ENCODE measurements at regions not wholly inside any gene's neighbourhood (a gene's known extent, or its start where the extent isn't known, plus 50 kb on each side); places are given as distances from the start of the nearest gene placed in this dataset.

DNA sequence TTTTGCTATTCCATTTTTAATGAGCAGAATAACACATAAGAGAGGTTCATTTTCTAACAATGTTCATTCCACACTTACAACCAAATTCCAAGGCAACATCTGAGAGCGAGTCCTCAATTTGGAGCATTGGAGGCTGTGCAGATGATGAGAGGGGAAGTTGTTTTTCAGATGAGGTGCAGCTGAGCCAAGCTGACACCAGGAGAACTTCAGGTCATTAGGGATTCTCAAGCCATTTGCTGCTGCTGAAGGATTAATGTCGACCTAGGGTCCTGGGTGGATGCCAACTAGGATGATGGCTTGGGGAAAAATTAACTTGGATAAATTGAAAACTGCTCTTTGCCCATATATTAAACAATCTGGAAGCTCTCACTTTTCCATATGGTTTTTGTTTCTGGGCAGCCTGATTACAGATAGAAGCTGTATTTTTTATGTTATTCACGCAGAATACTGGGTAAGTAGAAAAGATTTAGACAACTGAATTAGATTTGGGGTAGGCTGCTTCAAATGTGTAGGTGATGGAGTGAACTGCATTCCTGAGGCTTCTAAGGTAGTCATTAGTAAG is 206.4 kb upstream of the SLC39A10 start:
- H3K27ac Mint-ChIP-seq, result peak overlapping the region in 1 of 7 donors; percentile 47
- H3K36me3 ChIP-seq (replicated peaks in 1 of 2; ENCODE audit: control insufficient read depth in 1 of 2, insufficient read depth in 2 of 2, low read length in 2 of 2), result no peaks in the 10 kb centered on the region
- H3K9ac ChIP-seq (ENCODE audit: insufficient read depth, low read length, poor library complexity, severe bottlenecking), result no peak overlapping the region
- no peak overlapping the region for H3K4me3 Mint-ChIP-seq
- H3K27me3 ChIP-seq (ENCODE audit: control insufficient read depth in 2 of 2, insufficient read depth in 2 of 2, low read length in 2 of 2), result no peaks in the 10 kb centered on the region
- H4K20me1 ChIP-seq (ENCODE audit: insufficient read depth, low read length), result no peaks in the 10 kb centered on the region
- peaks cover 4% of the 10 kb centered on the region for H3K4me1 Mint-ChIP-seq
- DNase-seq, result no peak
- H3K4me2 ChIP-seq (replicated peaks; ENCODE audit: extremely low read depth, low read length, poor library complexity, severe bottlenecking), result no peak overlapping the region
- no peaks in the 10 kb centered on the region for H3K79me2 ChIP-seq (ENCODE audit: insufficient read depth, low read length)
- no peaks in the 10 kb centered on the region for H3K36me3 Mint-ChIP-seq
- intact Hi-C loops (cut with micrococcal nuclease), result no loop called here
- no peak overlapping the region for H3K27ac ChIP-seq (ENCODE audit: low read depth in 1 of 2, low read length in 2 of 2)
- H3K27me3 Mint-ChIP-seq (ENCODE audit: low read depth in 3 of 3), result peaks cover 0 to 2% (median 0%) of the 10 kb centered on the region in 3 donors
- no peaks in the 10 kb centered on the region for H3K9me3 ChIP-seq (replicated peaks in 1 of 2; ENCODE audit: control insufficient read depth in 1 of 2, insufficient read depth in 1 of 2, low read length in 2 of 2)
- H3K9me3 Mint-ChIP-seq, result peaks cover 0 to 2% (median 0%) of the 10 kb centered on the region in 7 donors
- no peak overlapping the region for H2AFZ ChIP-seq (ENCODE audit: insufficient read depth, low read depth, low read length, poor library complexity, severe bottlenecking)
- no peak overlapping the region for H3K4me3 ChIP-seq (replicated peaks in 1 of 3; ENCODE audit: low read depth in 2 of 3, low read length in 3 of 3)
- no peaks in the 10 kb centered on the region for H3K4me1 ChIP-seq (ENCODE audit: control insufficient read depth in 1 of 2, insufficient read depth in 2 of 2, low read length in 2 of 2)
- TF ChIP-seq, protein P1, sequence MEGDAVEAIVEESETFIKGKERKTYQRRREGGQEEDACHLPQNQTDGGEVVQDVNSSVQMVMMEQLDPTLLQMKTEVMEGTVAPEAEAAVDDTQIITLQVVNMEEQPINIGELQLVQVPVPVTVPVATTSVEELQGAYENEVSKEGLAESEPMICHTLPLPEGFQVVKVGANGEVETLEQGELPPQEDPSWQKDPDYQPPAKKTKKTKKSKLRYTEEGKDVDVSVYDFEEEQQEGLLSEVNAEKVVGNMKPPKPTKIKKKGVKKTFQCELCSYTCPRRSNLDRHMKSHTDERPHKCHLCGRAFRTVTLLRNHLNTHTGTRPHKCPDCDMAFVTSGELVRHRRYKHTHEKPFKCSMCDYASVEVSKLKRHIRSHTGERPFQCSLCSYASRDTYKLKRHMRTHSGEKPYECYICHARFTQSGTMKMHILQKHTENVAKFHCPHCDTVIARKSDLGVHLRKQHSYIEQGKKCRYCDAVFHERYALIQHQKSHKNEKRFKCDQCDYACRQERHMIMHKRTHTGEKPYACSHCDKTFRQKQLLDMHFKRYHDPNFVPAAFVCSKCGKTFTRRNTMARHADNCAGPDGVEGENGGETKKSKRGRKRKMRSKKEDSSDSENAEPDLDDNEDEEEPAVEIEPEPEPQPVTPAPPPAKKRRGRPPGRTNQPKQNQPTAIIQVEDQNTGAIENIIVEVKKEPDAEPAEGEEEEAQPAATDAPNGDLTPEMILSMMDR (IDR thresholded peaks at IDR 0.05), result no peak
- WGBS (ENCODE audit: insufficient coverage), result no CpG with 5 or more reads among the region's 3 CpGs

DNA sequence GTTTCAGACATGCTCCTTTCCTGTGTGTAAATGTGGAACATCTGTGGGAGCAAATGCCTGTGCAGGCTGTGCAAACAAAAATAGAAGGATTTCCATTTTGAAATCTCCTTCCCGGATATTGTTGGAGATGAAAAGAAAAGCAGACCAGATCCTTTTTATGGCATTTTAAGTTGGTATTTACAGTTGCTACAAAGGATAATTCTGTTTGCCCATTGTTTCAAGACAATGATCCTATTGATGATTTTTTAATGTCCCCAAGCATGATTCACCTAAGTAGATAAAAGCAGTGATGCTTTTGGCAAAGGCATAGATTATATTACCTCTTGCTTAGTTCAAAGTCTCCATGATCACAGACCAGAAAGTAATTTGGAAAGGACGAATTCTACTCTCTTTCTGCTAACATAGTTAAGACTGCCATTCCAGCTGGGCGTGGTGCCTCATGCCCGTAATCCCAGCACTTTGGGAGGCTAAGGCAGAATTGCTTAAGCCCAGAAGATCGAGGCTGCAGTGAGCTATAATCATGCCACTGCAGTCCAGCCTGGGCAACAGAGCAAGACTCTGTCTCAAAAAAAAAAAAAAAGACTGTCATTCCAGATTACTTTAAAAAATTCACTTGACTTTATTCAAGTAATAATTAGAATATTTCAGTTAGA is 209.6 kb upstream of the SLC39A10 start:
- Mint-ChIP-seq H3K4me1 (peaks cover 4% of the 10 kb centered on the region), H3K9me3 (peaks cover under 1 to 6% (median 4%) of the 10 kb centered on the region in 7 donors), H3K36me3 (no peaks in the 10 kb centered on the region), H3K27ac (no peak overlapping the region), H3K27me3 (ENCODE audit: low read depth in 3 of 3) (no peaks in the 10 kb centered on the region), H3K4me3 (no peak overlapping the region)
- Histone ChIP-seq H3K4me3 (replicated peaks in 1 of 3; ENCODE audit: low read depth in 2 of 3, low read length in 3 of 3) (no peak overlapping the region), H3K79me2 (ENCODE audit: insufficient read depth, low read length) (no peaks in the 10 kb centered on the region), H2AFZ (ENCODE audit: insufficient read depth, low read depth, low read length, poor library complexity, severe bottlenecking) (no peak overlapping the region), H3K9ac (ENCODE audit: insufficient read depth, low read length, poor library complexity, severe bottlenecking) (no peak overlapping the region), H3K4me1 (ENCODE audit: control insufficient read depth in 1 of 2, insufficient read depth in 2 of 2, low read length in 2 of 2) (no peaks in the 10 kb centered on the region), H3K36me3 (replicated peaks in 1 of 2; ENCODE audit: control insufficient read depth in 1 of 2, insufficient read depth in 2 of 2, low read length in 2 of 2) (no peaks in the 10 kb centered on the region), H4K20me1 (ENCODE audit: insufficient read depth, low read length) (no peaks in the 10 kb centered on the region), H3K27ac (ENCODE audit: low read depth in 1 of 2, low read length in 2 of 2) (no peak overlapping the region), H3K9me3 (replicated peaks in 1 of 2; ENCODE audit: control insufficient read depth in 1 of 2, insufficient read depth in 1 of 2, low read length in 2 of 2) (peaks cover 0 to 3% of the 10 kb centered on the region in 2 donors), H3K4me2 (replicated peaks; ENCODE audit: extremely low read depth, low read length, poor library complexity, severe bottlenecking) (no peak overlapping the region), H3K27me3 (ENCODE audit: control insufficient read depth in 2 of 2, insufficient read depth in 2 of 2, low read length in 2 of 2) (no peaks in the 10 kb centered on the region)
- intact Hi-C loops (cut with micrococcal nuclease), result no loop called here
- WGBS (ENCODE audit: insufficient coverage), result 93% methylated on average over 3 of the region's 5 CpGs
- no peak for DNase-seq
- TF ChIP-seq, protein P1 (IDR thresholded peaks at IDR 0.05), result no peak

Data from CD14-positive monocyte (primary cell).